ENCODE measurements at regions not wholly inside any gene's neighbourhood (a gene's known extent, or its start where the extent isn't known, plus 50 kb on each side); places are given as distances from the start of the nearest gene placed in this dataset.

DNA sequence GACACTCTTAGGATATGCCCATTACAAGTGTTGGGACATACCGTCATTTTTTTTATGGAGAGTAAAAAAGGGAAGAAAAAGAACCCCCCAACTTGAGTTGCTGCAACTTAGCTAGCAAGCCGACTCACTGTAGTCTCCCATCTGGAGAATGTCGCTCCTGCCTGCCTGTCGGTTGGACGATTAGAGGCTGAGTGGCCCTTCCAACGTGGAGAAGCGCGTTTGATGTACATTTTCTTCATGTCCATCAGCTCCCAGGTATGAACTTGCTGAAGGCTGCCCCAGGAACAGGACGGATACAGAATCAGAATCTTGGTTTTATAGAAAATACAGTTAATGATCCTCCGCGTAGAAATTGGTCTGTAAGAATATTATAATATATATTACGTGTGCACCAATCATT lies 189.0 kb upstream of the SOX1 start:
- TF ChIP-seq, protein P1, sequence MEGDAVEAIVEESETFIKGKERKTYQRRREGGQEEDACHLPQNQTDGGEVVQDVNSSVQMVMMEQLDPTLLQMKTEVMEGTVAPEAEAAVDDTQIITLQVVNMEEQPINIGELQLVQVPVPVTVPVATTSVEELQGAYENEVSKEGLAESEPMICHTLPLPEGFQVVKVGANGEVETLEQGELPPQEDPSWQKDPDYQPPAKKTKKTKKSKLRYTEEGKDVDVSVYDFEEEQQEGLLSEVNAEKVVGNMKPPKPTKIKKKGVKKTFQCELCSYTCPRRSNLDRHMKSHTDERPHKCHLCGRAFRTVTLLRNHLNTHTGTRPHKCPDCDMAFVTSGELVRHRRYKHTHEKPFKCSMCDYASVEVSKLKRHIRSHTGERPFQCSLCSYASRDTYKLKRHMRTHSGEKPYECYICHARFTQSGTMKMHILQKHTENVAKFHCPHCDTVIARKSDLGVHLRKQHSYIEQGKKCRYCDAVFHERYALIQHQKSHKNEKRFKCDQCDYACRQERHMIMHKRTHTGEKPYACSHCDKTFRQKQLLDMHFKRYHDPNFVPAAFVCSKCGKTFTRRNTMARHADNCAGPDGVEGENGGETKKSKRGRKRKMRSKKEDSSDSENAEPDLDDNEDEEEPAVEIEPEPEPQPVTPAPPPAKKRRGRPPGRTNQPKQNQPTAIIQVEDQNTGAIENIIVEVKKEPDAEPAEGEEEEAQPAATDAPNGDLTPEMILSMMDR (IDR thresholded peaks at IDR 0.05) = no peak
- no peak for TF ChIP-seq POLR2A (IDR thresholded peaks at IDR 0.05)

Measured in thyroid gland (tissue), 4 donors.